Transverse colon (tissue), 4 donors: ENCODE measurements at regions not wholly inside any gene's neighbourhood (a gene's known extent, or its start where the extent isn't known, plus 50 kb on each side); places are given as distances from the start of the nearest gene placed in this dataset.
"Not testable (repeated sequence)": the region's sequence is repeated elsewhere in the genome, so short reads cannot be mapped to it uniquely, and the experiment has no call there.

ENCODE experiments used
- DNase-seq: peaks from one replicate; pipeline ENCODE4 v3.0.0-alpha.2; 2019
- H3K27ac ChIP-seq, 4 donors: fragments of 200-600 bp; sonication (generic); 2 replicates each; pipeline ENCODE4 v1.5.1; 2016 to 2018; ENCODE audit warnings: inconsistent platforms in 4 of 4
- H3K27me3 ChIP-seq: fragments of 200-600 bp; sonication (generic); 2 replicates; pipeline ENCODE4 v1.5.1; 2017; ENCODE audit warnings: inconsistent platforms
- H3K36me3 ChIP-seq, 4 donors: fragments of 200-600 bp; sonication (generic); 2 replicates each; pipeline ENCODE4 v1.5.1; 2017 to 2019; ENCODE audit warnings: inconsistent platforms in 4 of 4
- H3K4me1 ChIP-seq, 4 donors: fragments of 200-600 bp; sonication (generic); 2 replicates each; pipeline ENCODE4 v1.5.1; 2017 to 2020; ENCODE audit warnings: inconsistent platforms in 4 of 4
- H3K4me3 ChIP-seq, 4 donors: fragments of 200-600 bp; sonication (generic); 1 replicate in 1 of 4; 2 replicates in 3 of 4; pipeline versions ENCODE4 v1.5.1 to v1.6.1; 2017 to 2019; ENCODE audit warnings: inconsistent platforms in 4 of 4
- H3K9me3 ChIP-seq, 2 donors: fragments of 200-600 bp; sonication (generic); 2 replicates each; pipeline ENCODE4 v1.5.1; 2017 to 2019; ENCODE audit warnings: inconsistent platforms in 2 of 2
- CTCF ChIP-seq, 5 experiments: fragments of 200-600 bp in 3 of 5; fragments of 450-650 bp in 2 of 5; sonication (generic) in 3 of 5; IDR thresholded peaks; 1 replicate in 2 of 5; 2 replicates in 3 of 5; pipeline ENCODE4 v1.5.1; 2016 to 2017; ENCODE audit warnings: antibody characterized with exemption in 5 of 5, inconsistent platforms in 3 of 5, mild to moderate bottlenecking in 2 of 5, moderate library complexity in 1 of 5
- EP300 ChIP-seq: sonication (generic); formaldehyde crosslinking; IDR thresholded peaks from one replicate; pipeline ENCODE4 v1.6.1; 2017; ENCODE audit warnings: antibody characterized with exemption, low read depth
- POLR2A ChIP-seq: fragments of 450-650 bp; IDR thresholded peaks from one replicate; pipeline ENCODE4 v1.6.1; 2016; ENCODE audit warnings: antibody characterized with exemption, mild to moderate bottlenecking, moderate library complexity
- POLR2AphosphoS5 ChIP-seq, 3 donors: sonication (generic); formaldehyde crosslinking; IDR thresholded peaks; one replicate each; pipeline ENCODE4 v1.6.1; 2016; ENCODE audit warnings: antibody characterized with exemption in 3 of 3
- WGBS, 2 donors: methylation state at CpG; one replicate each; pipeline ENCODE4 v1.1.5; 2018; ENCODE audit warnings: low coverage in 1 of 2; 5-methylcytosine and 5-hydroxymethylcytosine counted together
- in situ Hi-C, 4 donors: fragments of 200-750 bp; cut with MboI; loops; one replicate each; pipeline versions ENCODE4 v1.15.0 to v1.15.1; 2017; ENCODE audit warnings: low sequenced_read_pairs in 3 of 4, low pct_ligation_motif_present in 1 of 4, low pct_unique_long_range_greater_than_20kb in 1 of 4
- intact Hi-C: fragments of 100-400 bp; cut with DNase I; formaldehyde crosslinking; loops from one replicate; pipeline ENCODE4 v1.15.1; 2023; ENCODE audit warnings: low total_unique reads

- Histone ChIP-seq H3K27me3 (no peaks in the 10 kb centered on the region), H3K27ac (no peak overlapping the region), H3K36me3 (no peaks in the 10 kb centered on the region), H3K4me1 (no peaks in the 10 kb centered on the region), H3K4me3 (no peak overlapping the region), H3K9me3 (no peaks in the 10 kb centered on the region)
- TF ChIP-seq POLR2A: no peak
- TF ChIP-seq POLR2AphosphoS5 (IDR thresholded peaks at IDR 0.05): no peak
- TF ChIP-seq CTCF (IDR thresholded peaks at IDR 0.05): no peak
- TF ChIP-seq EP300: no peak
- intact Hi-C loops (no loop called here), in situ Hi-C loops (no loop called here)
- 94% methylated on average over 1 of the region's 1 CpG; no CpG with 5 or more reads in 1 of the 2 donors for WGBS, 2 donors
- no peak for DNase-seq
Observed at GRCh38 chr5:106254784-106255183, 1416.0 kb downstream of the EFNA5 start.

- DNase-seq, intact Hi-C loops, H3K4me1 ChIP-seq, in situ Hi-C loops, H3K27me3 ChIP-seq, H3K4me3 ChIP-seq, H3K27ac ChIP-seq, H3K9me3 ChIP-seq, H3K36me3 ChIP-seq: not testable (repeated sequence)
- WGBS, 2 donors: 97% methylated on average over 39 of the region's 46 CpGs; no CpG with 5 or more reads in 1 of the 2 donors
Observed at GRCh38 chr5:106246044-106246745, 1424.5 kb downstream of the EFNA5 start.

DNA sequence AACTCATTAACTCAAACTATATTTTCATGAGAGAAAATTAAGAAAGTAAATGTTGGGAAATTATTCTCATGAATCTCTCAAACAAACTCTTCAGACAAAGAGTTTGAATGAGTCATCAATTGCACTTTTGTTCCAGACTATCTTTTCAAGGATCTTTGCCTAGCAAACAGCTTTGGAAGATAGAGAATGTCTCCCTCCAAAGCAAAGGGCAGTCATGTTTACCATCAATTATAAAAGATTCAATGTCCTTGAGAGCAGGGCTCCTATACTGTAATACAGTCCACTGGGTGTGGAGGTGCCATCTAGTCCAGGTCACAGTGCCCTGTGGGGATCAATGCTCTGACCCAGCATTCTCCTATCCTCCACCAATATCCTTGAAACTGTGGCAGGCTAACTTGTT is 1429.3 kb downstream of the EFNA5 start:
- intact Hi-C loops (no loop called here), in situ Hi-C loops (no loop called here)
- no peak for DNase-seq
- no peak overlapping the region for H3K4me3 ChIP-seq
- no peak overlapping the region for H3K27ac ChIP-seq
- no peaks in the 10 kb centered on the region for H3K36me3 ChIP-seq
- TF ChIP-seq EP300 (no peak), POLR2AphosphoS5 (IDR thresholded peaks at IDR 0.05) (no peak), CTCF (IDR thresholded peaks at IDR 0.05) (no peak)
- no peaks in the 10 kb centered on the region for H3K9me3 ChIP-seq
- no peaks in the 10 kb centered on the region for H3K27me3 ChIP-seq
- H3K4me1 ChIP-seq: no peaks in the 10 kb centered on the region

DNA sequence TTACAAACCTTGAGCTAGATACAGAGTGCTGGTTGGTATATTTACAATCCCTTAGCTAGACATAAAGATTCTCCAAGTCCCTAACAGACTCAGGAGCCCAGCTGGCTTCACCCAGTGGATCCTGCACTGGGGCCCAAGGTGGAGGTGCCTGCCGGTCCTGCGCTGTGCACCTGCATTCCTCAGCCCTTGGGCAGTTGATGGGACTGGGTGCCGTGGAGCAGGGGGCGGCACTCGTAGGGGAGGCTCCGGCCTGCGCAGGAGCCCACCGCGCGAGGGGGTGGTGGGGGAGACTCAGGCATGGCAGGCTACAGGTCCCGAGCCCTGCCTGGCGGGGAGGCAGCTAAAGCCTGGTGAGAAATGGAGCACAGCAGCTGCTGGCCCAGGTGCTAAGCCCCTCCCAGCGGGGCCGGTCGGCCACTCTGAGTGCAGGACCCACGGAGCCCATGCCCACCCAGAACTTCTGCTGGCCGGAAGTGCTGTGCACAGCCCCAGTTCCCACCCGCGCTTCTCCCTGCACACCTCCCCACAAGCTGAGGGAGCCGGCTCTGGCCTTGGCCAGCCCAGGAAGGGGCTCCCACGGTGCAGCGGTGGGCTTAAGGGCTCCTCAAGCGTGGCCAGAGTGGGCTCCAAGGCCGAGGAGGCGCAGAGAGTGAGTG is 1464.7 kb downstream of the EFNA5 start:
- no peaks in the 10 kb centered on the region for H3K36me3 ChIP-seq
- WGBS, 2 donors: 94% methylated on average over 25 of the region's 25 CpGs; no CpG with 5 or more reads in 1 of the 2 donors
- intact Hi-C loops: no loop called here
- H3K9me3 ChIP-seq: no peaks in the 10 kb centered on the region
- H3K4me3 ChIP-seq: no peak overlapping the region
- in situ Hi-C loops: no loop called here
- TF ChIP-seq CTCF (IDR thresholded peaks at IDR 0.05): no peak
- TF ChIP-seq EP300: no peak
- no peak for TF ChIP-seq POLR2AphosphoS5 (IDR thresholded peaks at IDR 0.05)
- TF ChIP-seq POLR2A: no peak
- H3K27ac ChIP-seq: no peak overlapping the region
- DNase-seq: no peak
- H3K4me1 ChIP-seq: peaks cover 0 to 8% (median 0%) of the 10 kb centered on the region in 4 donors
- no peaks in the 10 kb centered on the region for H3K27me3 ChIP-seq
